GM23338 (cell line): ENCODE measurements at regions not wholly inside any gene's neighbourhood (a gene's known extent, or its start where the extent isn't known, plus 50 kb on each side); places are given as distances from the start of the nearest gene placed in this dataset.

Experiments
- CREB1 ChIP-seq: fragments of 250-450 bp; sonication (Bioruptor Pico); IDR thresholded peaks from 2 replicates; pipeline ENCODE4 v1.5.0; 2020; ENCODE audit warnings: low read depth, mild to moderate bottlenecking, moderate library complexity
- CTCF ChIP-seq, 2 experiments: fragments of 200-600 bp in 1 of 2; sonication (generic) in 1 of 2; conservative IDR thresholded peaks; 2 replicates each; pipeline versions ENCODE4 v1.5.1 to v1.6.1; 2016 to 2017; ENCODE audit warnings: antibody characterized with exemption in 2 of 2, low read depth in 2 of 2, mild to moderate bottlenecking in 2 of 2, moderate library complexity in 1 of 2
- ETS1 ChIP-seq: IDR thresholded peaks from 2 replicates; pipeline ENCODE4 v1.6.1; 2016; ENCODE audit warnings: antibody characterized with exemption
- EZH2 ChIP-seq: fragments of 200-600 bp; sonication (generic); IDR thresholded peaks from one replicate; pipeline ENCODE4 v1.8.0; 2017; ENCODE audit warnings: antibody characterized with exemption, mild to moderate bottlenecking, low read depth; ENCODE audit not compliant: unreplicated experiment
- EZH2phosphoT487 ChIP-seq: fragments of 200-600 bp; sonication (generic); IDR thresholded peaks from one replicate; pipeline ENCODE4 v1.8.1; 2018; ENCODE audit warnings: antibody characterized with exemption; ENCODE audit not compliant: unreplicated experiment
- JUNB ChIP-seq: IDR thresholded peaks from one replicate; pipeline ENCODE4 v1.6.1; 2016; ENCODE audit warnings: antibody characterized with exemption; ENCODE audit not compliant: unreplicated experiment
- POLR2AphosphoS5 ChIP-seq: IDR thresholded peaks from 2 replicates; pipeline ENCODE4 v1.6.1; 2016; ENCODE audit warnings: antibody characterized with exemption, low read depth
- STAT1 ChIP-seq: IDR thresholded peaks from one replicate; pipeline ENCODE4 v1.6.1; 2016; ENCODE audit warnings: antibody characterized with exemption; ENCODE audit not compliant: unreplicated experiment
- ZNF114 ChIP-seq: fragments of 250-450 bp; sonication (Bioruptor Pico); IDR thresholded peaks from 2 replicates; pipeline ENCODE4 v1.5.0; 2020; ENCODE audit warnings: mild to moderate bottlenecking, moderate library complexity
- ZNF331 ChIP-seq: fragments of 250-450 bp; sonication (Bioruptor Pico); IDR thresholded peaks from 2 replicates; pipeline ENCODE4 v1.5.0; 2020; ENCODE audit warnings: low read depth, mild to moderate bottlenecking, moderate library complexity
- TF ChIP-seq, protein P1 (sequence below): IDR thresholded peaks from one replicate; pipeline ENCODE4 v1.6.1; 2018; ENCODE audit warnings: antibody characterized with exemption; ENCODE audit not compliant: unreplicated experiment

DNA sequence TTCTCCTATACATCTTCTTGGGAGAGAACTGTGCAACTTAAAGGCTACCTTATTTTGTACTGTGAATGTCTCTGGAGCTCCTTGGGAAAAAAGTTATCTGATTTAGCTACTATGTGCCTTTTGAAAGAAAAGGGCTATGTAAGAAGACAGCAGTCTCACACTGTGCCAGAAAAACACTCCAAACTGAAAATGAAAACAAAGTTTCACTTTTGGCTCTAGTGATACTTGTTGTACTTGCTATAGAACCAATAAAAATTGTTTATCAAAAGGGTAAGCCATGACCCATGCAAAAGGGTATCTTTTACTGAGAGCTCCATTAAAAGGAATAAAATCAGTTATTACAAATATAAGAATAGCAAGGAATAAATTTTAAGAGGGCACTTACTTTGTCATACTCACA is 2270.0 kb downstream of the ARAP2 start:
- no peak for TF ChIP-seq EZH2
- no peak for TF ChIP-seq CTCF (conservative IDR thresholded peaks at IDR 0.05; ENCODE audit: low read depth in 2 of 2)
- TF ChIP-seq, protein P1, sequence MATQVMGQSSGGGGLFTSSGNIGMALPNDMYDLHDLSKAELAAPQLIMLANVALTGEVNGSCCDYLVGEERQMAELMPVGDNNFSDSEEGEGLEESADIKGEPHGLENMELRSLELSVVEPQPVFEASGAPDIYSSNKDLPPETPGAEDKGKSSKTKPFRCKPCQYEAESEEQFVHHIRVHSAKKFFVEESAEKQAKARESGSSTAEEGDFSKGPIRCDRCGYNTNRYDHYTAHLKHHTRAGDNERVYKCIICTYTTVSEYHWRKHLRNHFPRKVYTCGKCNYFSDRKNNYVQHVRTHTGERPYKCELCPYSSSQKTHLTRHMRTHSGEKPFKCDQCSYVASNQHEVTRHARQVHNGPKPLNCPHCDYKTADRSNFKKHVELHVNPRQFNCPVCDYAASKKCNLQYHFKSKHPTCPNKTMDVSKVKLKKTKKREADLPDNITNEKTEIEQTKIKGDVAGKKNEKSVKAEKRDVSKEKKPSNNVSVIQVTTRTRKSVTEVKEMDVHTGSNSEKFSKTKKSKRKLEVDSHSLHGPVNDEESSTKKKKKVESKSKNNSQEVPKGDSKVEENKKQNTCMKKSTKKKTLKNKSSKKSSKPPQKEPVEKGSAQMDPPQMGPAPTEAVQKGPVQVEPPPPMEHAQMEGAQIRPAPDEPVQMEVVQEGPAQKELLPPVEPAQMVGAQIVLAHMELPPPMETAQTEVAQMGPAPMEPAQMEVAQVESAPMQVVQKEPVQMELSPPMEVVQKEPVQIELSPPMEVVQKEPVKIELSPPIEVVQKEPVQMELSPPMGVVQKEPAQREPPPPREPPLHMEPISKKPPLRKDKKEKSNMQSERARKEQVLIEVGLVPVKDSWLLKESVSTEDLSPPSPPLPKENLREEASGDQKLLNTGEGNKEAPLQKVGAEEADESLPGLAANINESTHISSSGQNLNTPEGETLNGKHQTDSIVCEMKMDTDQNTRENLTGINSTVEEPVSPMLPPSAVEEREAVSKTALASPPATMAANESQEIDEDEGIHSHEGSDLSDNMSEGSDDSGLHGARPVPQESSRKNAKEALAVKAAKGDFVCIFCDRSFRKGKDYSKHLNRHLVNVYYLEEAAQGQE, result no peak
- no peak for TF ChIP-seq POLR2AphosphoS5
- TF ChIP-seq STAT1, result no peak
- TF ChIP-seq ETS1, result no peak
- no peak for TF ChIP-seq EZH2phosphoT487
- no peak for TF ChIP-seq ZNF114 (CRISPR knock-in tag)
- no peak for TF ChIP-seq JUNB
- TF ChIP-seq CREB1 (CRISPR knock-in tag), result no peak
- no peak for TF ChIP-seq ZNF331 (CRISPR knock-in tag)
